ENCODE measurements at regions not wholly inside any gene's neighbourhood (a gene's known extent, or its start where the extent isn't known, plus 50 kb on each side); places are given as distances from the start of the nearest gene placed in this dataset.
A peak's percentile ranks its signal among the peaks of the same experiment; 100 is the strongest.
"Not testable (repeated sequence)": the region's sequence is repeated elsewhere in the genome, so short reads cannot be mapped to it uniquely, and the experiment has no call there.

DNA sequence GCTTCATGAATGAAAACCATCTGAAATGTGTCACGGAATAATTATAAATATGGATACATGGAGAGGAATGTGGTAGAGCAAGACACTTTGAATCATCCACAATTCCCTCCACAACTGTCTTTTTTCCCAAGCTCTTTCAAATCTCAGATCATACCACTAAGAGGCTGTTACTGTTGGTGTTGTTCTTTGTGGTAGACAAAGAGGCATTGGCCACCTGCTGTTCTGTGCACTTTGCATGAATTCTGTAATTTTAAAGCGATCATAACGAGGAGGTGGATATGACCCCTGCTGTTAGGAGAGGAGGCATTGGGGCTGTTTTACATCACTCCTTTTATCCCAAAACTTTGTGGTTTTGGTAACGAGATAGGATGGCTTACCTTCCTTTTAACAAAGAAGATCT lies 141.2 kb upstream of the KLF6 start:
- H3K27me3 ChIP-seq (ENCODE audit: insufficient read depth, poor library complexity, severe bottlenecking): no peaks in the 10 kb centered on the region
- H3K36me3 ChIP-seq (ENCODE audit: low read depth): no peaks in the 10 kb centered on the region
- DNase-seq (ENCODE audit: low spot score) (no peak), ATAC-seq (ENCODE audit: low read depth) (no peak)
- TF ChIP-seq, protein P1, sequence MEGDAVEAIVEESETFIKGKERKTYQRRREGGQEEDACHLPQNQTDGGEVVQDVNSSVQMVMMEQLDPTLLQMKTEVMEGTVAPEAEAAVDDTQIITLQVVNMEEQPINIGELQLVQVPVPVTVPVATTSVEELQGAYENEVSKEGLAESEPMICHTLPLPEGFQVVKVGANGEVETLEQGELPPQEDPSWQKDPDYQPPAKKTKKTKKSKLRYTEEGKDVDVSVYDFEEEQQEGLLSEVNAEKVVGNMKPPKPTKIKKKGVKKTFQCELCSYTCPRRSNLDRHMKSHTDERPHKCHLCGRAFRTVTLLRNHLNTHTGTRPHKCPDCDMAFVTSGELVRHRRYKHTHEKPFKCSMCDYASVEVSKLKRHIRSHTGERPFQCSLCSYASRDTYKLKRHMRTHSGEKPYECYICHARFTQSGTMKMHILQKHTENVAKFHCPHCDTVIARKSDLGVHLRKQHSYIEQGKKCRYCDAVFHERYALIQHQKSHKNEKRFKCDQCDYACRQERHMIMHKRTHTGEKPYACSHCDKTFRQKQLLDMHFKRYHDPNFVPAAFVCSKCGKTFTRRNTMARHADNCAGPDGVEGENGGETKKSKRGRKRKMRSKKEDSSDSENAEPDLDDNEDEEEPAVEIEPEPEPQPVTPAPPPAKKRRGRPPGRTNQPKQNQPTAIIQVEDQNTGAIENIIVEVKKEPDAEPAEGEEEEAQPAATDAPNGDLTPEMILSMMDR (IDR thresholded peaks at IDR 0.05; ENCODE audit: poor library complexity, severe bottlenecking): no peak
- peaks cover 14% of the 10 kb centered on the region for H3K4me1 ChIP-seq (ENCODE audit: insufficient read depth, poor library complexity, severe bottlenecking)
- H3K27ac ChIP-seq (ENCODE audit: poor library complexity, severe bottlenecking): no peak overlapping the region
- H3K9me3 ChIP-seq (ENCODE audit: severe bottlenecking): no peaks in the 10 kb centered on the region
- H3K4me3 ChIP-seq (ENCODE audit: severe bottlenecking): no peak overlapping the region

DNA sequence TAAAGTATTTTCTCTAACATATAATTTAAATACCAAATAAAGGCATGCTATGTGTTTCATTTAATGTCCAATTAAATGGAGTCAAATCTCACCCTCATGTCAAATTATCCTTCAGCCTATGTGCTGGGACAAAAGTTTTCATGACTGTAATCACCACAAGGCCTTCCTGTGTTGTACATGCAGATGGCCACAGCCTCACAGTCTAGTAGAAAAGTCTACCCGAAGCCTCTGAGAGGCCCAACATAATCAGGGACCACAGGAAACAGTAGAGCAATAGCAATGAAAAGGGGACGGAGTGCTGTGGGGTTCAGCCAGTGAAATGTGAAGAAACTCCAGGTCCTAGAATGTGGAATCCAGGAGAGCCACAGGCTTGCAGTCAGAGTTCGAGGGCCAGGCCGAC lies 140.2 kb upstream of the KLF6 start:
- no peaks in the 10 kb centered on the region for H3K36me3 ChIP-seq (ENCODE audit: low read depth)
- DNase-seq (ENCODE audit: low spot score) (no peak), ATAC-seq (ENCODE audit: low read depth) (no peak)
- H3K27me3 ChIP-seq (ENCODE audit: insufficient read depth, poor library complexity, severe bottlenecking): no peaks in the 10 kb centered on the region
- H3K4me3 ChIP-seq (ENCODE audit: severe bottlenecking): no peak overlapping the region
- peaks cover 14% of the 10 kb centered on the region for H3K4me1 ChIP-seq (ENCODE audit: insufficient read depth, poor library complexity, severe bottlenecking)
- no peaks in the 10 kb centered on the region for H3K9me3 ChIP-seq (ENCODE audit: severe bottlenecking)
- peak overlapping the region; percentile 83 for H3K27ac ChIP-seq (ENCODE audit: poor library complexity, severe bottlenecking)
- TF ChIP-seq, protein P1 (IDR thresholded peaks at IDR 0.05; ENCODE audit: poor library complexity, severe bottlenecking): no peak

DNA sequence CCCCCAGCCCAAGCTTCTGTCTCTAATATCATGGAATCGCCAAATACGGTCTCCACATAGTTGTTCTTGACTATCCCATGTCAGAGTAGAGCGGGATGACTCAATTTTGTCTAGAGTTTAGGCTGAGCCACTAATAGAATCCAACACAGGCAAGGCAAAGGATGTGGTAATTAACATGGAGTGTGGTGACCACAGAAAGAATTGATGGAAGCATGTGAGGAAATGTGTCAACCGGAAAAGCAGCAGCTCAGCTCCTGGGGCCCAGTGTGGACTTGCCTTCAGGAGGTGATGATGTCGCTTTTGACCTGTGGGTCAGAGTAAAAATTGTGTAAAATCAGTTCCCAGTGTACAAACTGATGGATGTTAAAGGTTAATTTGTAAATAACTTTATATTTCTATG lies 139.3 kb upstream of the KLF6 start:
- Histone ChIP-seq H3K4me1 (ENCODE audit: insufficient read depth, poor library complexity, severe bottlenecking) (peaks cover 14% of the 10 kb centered on the region), H3K36me3 (ENCODE audit: low read depth) (no peaks in the 10 kb centered on the region), H3K9me3 (ENCODE audit: severe bottlenecking) (no peaks in the 10 kb centered on the region), H3K4me3 (ENCODE audit: severe bottlenecking) (no peak overlapping the region), H3K27me3 (ENCODE audit: insufficient read depth, poor library complexity, severe bottlenecking) (no peaks in the 10 kb centered on the region), H3K27ac (ENCODE audit: poor library complexity, severe bottlenecking) (peak overlapping the region; percentile 83)
- DNase-seq (ENCODE audit: low spot score): peak; percentile 80
- TF ChIP-seq, protein P1 (IDR thresholded peaks at IDR 0.05; ENCODE audit: poor library complexity, severe bottlenecking): no peak
- ATAC-seq (ENCODE audit: low read depth): peak; percentile 96

DNA sequence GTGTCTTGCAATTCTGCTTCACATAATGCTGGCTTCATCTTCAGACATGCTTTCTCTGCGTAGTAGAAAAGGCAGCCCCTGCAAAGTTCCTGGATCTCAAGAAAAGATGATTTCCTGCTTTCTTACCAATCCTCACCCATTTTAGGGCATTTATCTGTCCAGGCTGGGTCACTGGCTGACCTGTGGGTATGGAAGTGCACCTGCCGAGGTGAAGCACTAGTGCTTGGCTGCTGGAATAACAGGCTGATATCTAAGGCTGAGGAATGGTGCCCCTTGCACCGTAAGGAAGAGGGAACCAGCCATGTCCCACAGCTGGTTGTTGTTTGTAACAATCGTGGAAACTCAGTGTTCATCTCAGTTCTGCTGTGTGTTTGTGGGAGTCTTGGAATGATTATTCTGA lies 138.0 kb upstream of the KLF6 start:
- TF ChIP-seq, protein P1 (IDR thresholded peaks at IDR 0.05; ENCODE audit: poor library complexity, severe bottlenecking): no peak
- ATAC-seq (ENCODE audit: low read depth) (no peak), DNase-seq (ENCODE audit: low spot score) (no peak)
- H3K4me3 ChIP-seq (ENCODE audit: severe bottlenecking): no peak overlapping the region
- H3K4me1 ChIP-seq (ENCODE audit: insufficient read depth, poor library complexity, severe bottlenecking): peaks cover 14% of the 10 kb centered on the region
- no peaks in the 10 kb centered on the region for H3K36me3 ChIP-seq (ENCODE audit: low read depth)
- peak overlapping the region; percentile 83 for H3K27ac ChIP-seq (ENCODE audit: poor library complexity, severe bottlenecking)
- H3K9me3 ChIP-seq (ENCODE audit: severe bottlenecking): peaks cover 3% of the 10 kb centered on the region
- H3K27me3 ChIP-seq (ENCODE audit: insufficient read depth, poor library complexity, severe bottlenecking): no peaks in the 10 kb centered on the region

DNA sequence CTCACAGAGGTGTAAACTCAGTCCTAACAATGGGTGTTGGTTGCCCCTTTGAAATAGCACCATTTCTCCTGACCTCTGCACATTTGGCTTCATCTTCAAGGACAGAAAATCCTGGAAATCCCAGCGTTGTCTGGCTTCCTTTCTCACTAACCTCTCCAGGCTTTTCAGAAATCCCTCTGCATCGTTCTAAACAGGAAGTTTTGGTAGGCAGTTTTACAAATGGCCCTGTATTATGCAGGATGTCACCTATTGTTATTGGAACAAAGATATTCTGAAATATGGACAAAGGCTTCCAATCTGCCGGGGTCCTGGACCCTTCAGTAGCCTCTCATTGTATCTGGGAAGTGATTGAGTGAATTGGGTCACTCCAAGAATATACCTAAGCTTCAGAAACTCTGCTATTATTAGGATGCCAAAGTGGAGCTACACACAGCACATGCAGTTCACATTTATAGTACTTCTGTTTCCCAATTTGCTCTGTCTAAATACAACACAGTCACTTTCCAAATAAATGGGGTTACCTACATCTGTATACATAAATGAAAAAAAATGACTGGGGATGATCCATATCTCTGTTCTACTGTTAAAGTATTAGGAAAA lies 134.8 kb upstream of the KLF6 start:
- TF ChIP-seq, protein P1 (IDR thresholded peaks at IDR 0.05; ENCODE audit: poor library complexity, severe bottlenecking): no peak
- peaks cover 12% of the 10 kb centered on the region for H3K4me1 ChIP-seq (ENCODE audit: insufficient read depth, poor library complexity, severe bottlenecking)
- peaks cover 5% of the 10 kb centered on the region for H3K9me3 ChIP-seq (ENCODE audit: severe bottlenecking)
- DNase-seq (ENCODE audit: low spot score) (no peak), ATAC-seq (ENCODE audit: low read depth) (no peak)
- H3K36me3 ChIP-seq (ENCODE audit: low read depth): no peaks in the 10 kb centered on the region
- no peaks in the 10 kb centered on the region for H3K27me3 ChIP-seq (ENCODE audit: insufficient read depth, poor library complexity, severe bottlenecking)
- no peak overlapping the region for H3K4me3 ChIP-seq (ENCODE audit: severe bottlenecking)
- no peak overlapping the region for H3K27ac ChIP-seq (ENCODE audit: poor library complexity, severe bottlenecking)

DNA sequence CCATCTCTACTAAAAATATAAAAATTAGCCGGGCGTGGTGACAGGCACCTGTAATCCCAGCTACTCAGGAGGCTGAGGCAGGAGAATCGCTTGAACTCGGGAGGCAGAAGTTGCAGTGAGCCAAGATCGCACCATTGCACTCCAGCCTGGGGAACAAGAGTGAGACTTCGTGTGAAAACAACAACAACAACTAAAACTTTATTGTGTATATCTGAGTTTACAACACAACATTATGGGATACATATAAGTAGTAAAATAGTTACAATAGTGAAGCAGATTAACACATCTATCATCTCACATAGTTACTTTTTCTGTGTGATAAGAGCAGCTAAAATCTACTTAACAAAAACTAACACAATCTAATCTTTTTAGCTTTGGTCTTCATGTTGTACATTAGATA lies 132.4 kb upstream of the KLF6 start:
- not testable (repeated sequence) for H3K27ac ChIP-seq (ENCODE audit: poor library complexity, severe bottlenecking); H3K9me3 ChIP-seq (ENCODE audit: severe bottlenecking); H3K4me1 ChIP-seq (ENCODE audit: insufficient read depth, poor library complexity, severe bottlenecking); H3K36me3 ChIP-seq (ENCODE audit: low read depth); DNase-seq (ENCODE audit: low spot score); H3K27me3 ChIP-seq (ENCODE audit: insufficient read depth, poor library complexity, severe bottlenecking); ATAC-seq (ENCODE audit: low read depth); H3K4me3 ChIP-seq (ENCODE audit: severe bottlenecking)

All from RWPE2 (cell line).